ENCODE measurements at regions not wholly inside any gene's neighbourhood (a gene's known extent, or its start where the extent isn't known, plus 50 kb on each side); places are given as distances from the start of the nearest gene placed in this dataset.

DNA sequence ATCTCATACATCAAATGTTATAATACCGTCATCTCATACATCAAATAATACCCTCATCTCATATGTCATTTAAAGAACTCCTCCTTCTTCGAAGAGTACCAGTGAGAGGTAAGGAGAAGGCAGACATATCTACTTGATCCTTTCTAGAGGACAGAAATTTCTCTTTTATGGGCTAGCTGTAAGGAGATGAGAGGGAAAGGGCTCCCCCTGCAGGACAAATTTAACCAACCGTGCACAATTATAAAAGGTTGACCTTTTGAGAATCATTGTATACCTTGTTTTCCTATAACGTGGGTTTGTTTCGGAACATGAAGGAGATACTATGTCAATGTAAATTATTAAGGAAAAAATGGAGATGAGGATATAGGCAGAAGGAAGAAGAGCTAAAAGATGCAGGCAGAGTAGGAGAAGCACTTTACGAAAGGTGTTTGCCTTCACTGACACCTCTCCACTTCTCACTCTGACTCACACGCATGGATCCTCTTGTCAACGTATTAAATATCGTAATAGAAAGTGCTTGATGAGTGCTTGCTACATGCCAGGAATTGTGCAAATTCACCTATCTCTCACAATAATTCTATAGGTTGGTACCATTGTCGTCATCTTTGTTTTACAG lies 465.9 kb upstream of the ERCC4 start:
- H3K4me1 ChIP-seq (ENCODE audit: control insufficient read depth, insufficient read depth, low read length) = no peaks in the 10 kb centered on the region
- H2BK5ac ChIP-seq (ENCODE audit: low read depth, low read length, poor library complexity, severe bottlenecking) = no peak overlapping the region
- H4K91ac ChIP-seq (ENCODE audit: insufficient read depth, low read depth, low read length) = no peak overlapping the region
- no peak for ATAC-seq (ENCODE audit: low read depth)
- H3K4me2 ChIP-seq (ENCODE audit: low read depth, low read length) = no peak overlapping the region
- H2BK120ac ChIP-seq (ENCODE audit: low read depth, low read length) = no peak overlapping the region
- peaks cover 10% of the 10 kb centered on the region; the same call in 1 of the 2 replicates for H3K9me3 ChIP-seq (ENCODE audit: control insufficient read depth, insufficient read depth, low read length)
- H2AFZ ChIP-seq (replicated peaks; ENCODE audit: low read length, poor library complexity) = no peak overlapping the region
- no peaks in the 10 kb centered on the region for H4K20me1 ChIP-seq (ENCODE audit: insufficient read depth, low read length)
- no peaks in the 10 kb centered on the region for H3K9me1 ChIP-seq (ENCODE audit: insufficient read depth, low read length)
- no peak overlapping the region for H3K4ac ChIP-seq (ENCODE audit: low read depth, low read length)
- dilution Hi-C loops (cut with HindIII; ENCODE audit: low sequenced_read_pairs, unreplicated experiment) (no loop called here), in situ Hi-C loops (cut with MboI; ENCODE audit: low sequenced_read_pairs) (no loop called here), intact Hi-C loops (cut with micrococcal nuclease) (no loop called here)
- ChIA-PET CTCF (no interaction called here), POLR2A (ENCODE audit: unreplicated experiment) (no interaction called here)
- no peak overlapping the region for H3K14ac ChIP-seq (replicated peaks; ENCODE audit: low read depth, low read length)
- no peak overlapping the region for H3K27ac ChIP-seq (ENCODE audit: insufficient read depth, low read length)
- no peak overlapping the region for H3K4me3 ChIP-seq (ENCODE audit: insufficient read depth, low read depth, low read length)
- no peak for DNase-seq
- H4K8ac ChIP-seq (ENCODE audit: low read depth in 2 of 2, low read length in 2 of 2) = no peak overlapping the region
- H3K56ac ChIP-seq (ENCODE audit: extremely low read depth, insufficient read depth, low read length) = no peak overlapping the region
- no peak for TF ChIP-seq BHLHE40 (IDR thresholded peaks at IDR 0.05; ENCODE audit: low read depth, low read length)
- TF ChIP-seq NFE2L2 (IDR thresholded peaks at IDR 0.05; ENCODE audit: low read depth, low read length) = no peak
- TF ChIP-seq MXI1 (IDR thresholded peaks at IDR 0.05; ENCODE audit: borderline replicate concordance, low read depth, low read length) = no peak
- TF ChIP-seq MAZ (IDR thresholded peaks at IDR 0.05; ENCODE audit: borderline replicate concordance, low read depth, low read length) = no peak
- TF ChIP-seq RFX5 (IDR thresholded peaks at IDR 0.05; ENCODE audit: low read depth, low read length) = no peak
- TF ChIP-seq CHD1 (IDR thresholded peaks at IDR 0.05; ENCODE audit: low read depth, low read length) = no peak
- no peak for TF ChIP-seq SMC3 (IDR thresholded peaks at IDR 0.05; ENCODE audit: low read depth, low read length)
- no peak for TF ChIP-seq RCOR1 (IDR thresholded peaks at IDR 0.05; ENCODE audit: insufficient replicate concordance, low read length)
- no peak for TF ChIP-seq MAFK (IDR thresholded peaks at IDR 0.05; ENCODE audit: low read depth, low read length)
- no peak for TF ChIP-seq CEBPB (IDR thresholded peaks at IDR 0.05; ENCODE audit: low read depth, low read length)
- TF ChIP-seq, protein P1, sequence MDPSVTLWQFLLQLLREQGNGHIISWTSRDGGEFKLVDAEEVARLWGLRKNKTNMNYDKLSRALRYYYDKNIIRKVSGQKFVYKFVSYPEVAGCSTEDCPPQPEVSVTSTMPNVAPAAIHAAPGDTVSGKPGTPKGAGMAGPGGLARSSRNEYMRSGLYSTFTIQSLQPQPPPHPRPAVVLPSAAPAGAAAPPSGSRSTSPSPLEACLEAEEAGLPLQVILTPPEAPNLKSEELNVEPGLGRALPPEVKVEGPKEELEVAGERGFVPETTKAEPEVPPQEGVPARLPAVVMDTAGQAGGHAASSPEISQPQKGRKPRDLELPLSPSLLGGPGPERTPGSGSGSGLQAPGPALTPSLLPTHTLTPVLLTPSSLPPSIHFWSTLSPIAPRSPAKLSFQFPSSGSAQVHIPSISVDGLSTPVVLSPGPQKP (IDR thresholded peaks at IDR 0.05; ENCODE audit: borderline replicate concordance, low read depth, low read length) = no peak
- TF ChIP-seq FOS (IDR thresholded peaks at IDR 0.05; ENCODE audit: low read depth, low read length) = no peak
- TF ChIP-seq RAD21 (IDR thresholded peaks at IDR 0.05; ENCODE audit: low read length) = no peak
- TF ChIP-seq, protein P2, sequence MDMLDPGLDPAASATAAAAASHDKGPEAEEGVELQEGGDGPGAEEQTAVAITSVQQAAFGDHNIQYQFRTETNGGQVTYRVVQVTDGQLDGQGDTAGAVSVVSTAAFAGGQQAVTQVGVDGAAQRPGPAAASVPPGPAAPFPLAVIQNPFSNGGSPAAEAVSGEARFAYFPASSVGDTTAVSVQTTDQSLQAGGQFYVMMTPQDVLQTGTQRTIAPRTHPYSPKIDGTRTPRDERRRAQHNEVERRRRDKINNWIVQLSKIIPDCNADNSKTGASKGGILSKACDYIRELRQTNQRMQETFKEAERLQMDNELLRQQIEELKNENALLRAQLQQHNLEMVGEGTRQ (IDR thresholded peaks at IDR 0.05; ENCODE audit: low read depth, low read length) = no peak
- no peak overlapping the region for H2AK9ac ChIP-seq (replicated peaks; ENCODE audit: low read depth, low read length, poor library complexity)
- no peaks in the 10 kb centered on the region for H3K36me3 ChIP-seq (ENCODE audit: control insufficient read depth, insufficient read depth, low read length)
- H2BK15ac ChIP-seq (ENCODE audit: low read depth, low read length) = no peak overlapping the region
- no TSS peak for BruUV-seq (replicated peaks)
- H3K9ac ChIP-seq (ENCODE audit: low read depth, low read length) = no peak overlapping the region
- H3K23ac ChIP-seq (ENCODE audit: low read depth, low read length) = no peak overlapping the region
- H3K79me1 ChIP-seq (ENCODE audit: low read depth in 1 of 2, low read length in 2 of 2) = no peaks in the 10 kb centered on the region
- 80% methylated on average over 1 of the region's 10 CpGs; no CpG with 5 or more reads in 1 of the 2 experiments for WGBS, 2 experiments (ENCODE audit: extremely low coverage in 2 of 2, insufficient read length in 1 of 2)
- H2BK20ac ChIP-seq (ENCODE audit: low read depth, low read length) = no peak overlapping the region
- no peaks in the 10 kb centered on the region for H3K27me3 ChIP-seq (ENCODE audit: control insufficient read depth, insufficient read depth, low read length)
- H2AK5ac ChIP-seq (ENCODE audit: low read depth, low read length) = no peak overlapping the region
- no peak overlapping the region for H4K5ac ChIP-seq (ENCODE audit: low read depth, low read length)
- H3K18ac ChIP-seq (ENCODE audit: low read depth, low read length) = no peak overlapping the region

Data from IMR-90 (cell line).